ENCODE measurements at regions not wholly inside any gene's neighbourhood (a gene's known extent, or its start where the extent isn't known, plus 50 kb on each side); places are given as distances from the start of the nearest gene placed in this dataset.

DNA sequence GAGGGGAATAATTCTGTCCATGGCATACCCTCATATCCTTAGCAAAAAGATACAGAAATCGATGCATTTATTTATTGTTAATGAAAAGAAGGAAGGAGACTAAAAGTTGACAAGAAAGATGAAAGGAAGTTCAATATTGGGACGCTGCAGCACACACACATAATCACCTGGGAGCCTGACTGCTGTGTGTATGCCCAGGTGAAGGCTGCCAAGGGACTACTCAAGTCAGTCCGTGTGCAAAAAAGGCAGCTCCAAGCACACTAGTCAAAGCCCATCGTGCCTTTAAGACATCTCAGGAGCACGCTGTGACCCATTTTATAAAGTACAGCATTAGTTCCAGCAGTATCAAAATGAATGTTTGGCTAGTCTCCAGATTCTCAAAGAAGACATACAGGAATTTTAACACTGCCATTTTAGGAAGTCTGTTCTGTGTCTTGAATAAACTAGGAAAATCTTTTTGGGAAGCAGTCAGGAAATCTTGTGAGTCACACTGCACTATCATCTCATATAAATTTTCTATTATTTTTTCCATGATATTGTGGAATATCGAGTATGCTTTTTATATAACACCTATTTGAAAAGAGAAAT lies 363.9 kb downstream of the GASK1B start:
- DNase-seq, result no peak
- TF ChIP-seq, protein P1, sequence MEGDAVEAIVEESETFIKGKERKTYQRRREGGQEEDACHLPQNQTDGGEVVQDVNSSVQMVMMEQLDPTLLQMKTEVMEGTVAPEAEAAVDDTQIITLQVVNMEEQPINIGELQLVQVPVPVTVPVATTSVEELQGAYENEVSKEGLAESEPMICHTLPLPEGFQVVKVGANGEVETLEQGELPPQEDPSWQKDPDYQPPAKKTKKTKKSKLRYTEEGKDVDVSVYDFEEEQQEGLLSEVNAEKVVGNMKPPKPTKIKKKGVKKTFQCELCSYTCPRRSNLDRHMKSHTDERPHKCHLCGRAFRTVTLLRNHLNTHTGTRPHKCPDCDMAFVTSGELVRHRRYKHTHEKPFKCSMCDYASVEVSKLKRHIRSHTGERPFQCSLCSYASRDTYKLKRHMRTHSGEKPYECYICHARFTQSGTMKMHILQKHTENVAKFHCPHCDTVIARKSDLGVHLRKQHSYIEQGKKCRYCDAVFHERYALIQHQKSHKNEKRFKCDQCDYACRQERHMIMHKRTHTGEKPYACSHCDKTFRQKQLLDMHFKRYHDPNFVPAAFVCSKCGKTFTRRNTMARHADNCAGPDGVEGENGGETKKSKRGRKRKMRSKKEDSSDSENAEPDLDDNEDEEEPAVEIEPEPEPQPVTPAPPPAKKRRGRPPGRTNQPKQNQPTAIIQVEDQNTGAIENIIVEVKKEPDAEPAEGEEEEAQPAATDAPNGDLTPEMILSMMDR (IDR thresholded peaks at IDR 0.05), result no peak
- H3K9me3 ChIP-seq, result no peaks in the 10 kb centered on the region
- intact Hi-C loops (cut with DNase I), result no loop called here
- H3K4me3 ChIP-seq, result no peak overlapping the region
- H3K27me3 ChIP-seq, result no peaks in the 10 kb centered on the region
- no peaks in the 10 kb centered on the region for H3K36me3 ChIP-seq
- ATAC-seq, result no peak
- H3K27ac ChIP-seq, result no peak overlapping the region
- H3K4me1 ChIP-seq, result no peaks in the 10 kb centered on the region

DNA sequence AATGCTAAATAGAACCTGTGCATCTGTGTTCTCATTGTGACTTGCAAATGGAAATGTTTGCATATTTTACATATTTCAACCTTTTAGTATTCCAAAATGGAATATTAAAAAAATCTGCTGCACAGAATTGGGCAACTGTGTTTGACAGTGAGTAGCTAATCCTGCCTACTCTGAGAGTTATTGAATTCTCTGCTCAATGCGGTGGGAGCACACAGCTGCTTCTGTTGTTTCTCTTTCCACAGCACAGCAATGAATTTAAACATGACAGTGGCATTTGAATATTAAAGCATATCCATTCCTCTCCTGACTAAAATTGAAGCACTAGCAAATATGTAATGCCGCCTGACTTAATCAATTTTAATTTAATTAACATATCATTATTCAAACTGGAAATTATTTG lies 366.6 kb downstream of the GASK1B start:
- no peaks in the 10 kb centered on the region for H3K36me3 ChIP-seq
- H3K27me3 ChIP-seq, result no peaks in the 10 kb centered on the region
- H3K4me1 ChIP-seq, result no peaks in the 10 kb centered on the region
- DNase-seq (no peak), ATAC-seq (no peak)
- H3K9me3 ChIP-seq, result no peaks in the 10 kb centered on the region
- no peak overlapping the region for H3K4me3 ChIP-seq
- H3K27ac ChIP-seq, result no peak overlapping the region
- intact Hi-C loops (cut with DNase I), result no loop called here
- TF ChIP-seq, protein P1 (IDR thresholded peaks at IDR 0.05), result no peak

DNA sequence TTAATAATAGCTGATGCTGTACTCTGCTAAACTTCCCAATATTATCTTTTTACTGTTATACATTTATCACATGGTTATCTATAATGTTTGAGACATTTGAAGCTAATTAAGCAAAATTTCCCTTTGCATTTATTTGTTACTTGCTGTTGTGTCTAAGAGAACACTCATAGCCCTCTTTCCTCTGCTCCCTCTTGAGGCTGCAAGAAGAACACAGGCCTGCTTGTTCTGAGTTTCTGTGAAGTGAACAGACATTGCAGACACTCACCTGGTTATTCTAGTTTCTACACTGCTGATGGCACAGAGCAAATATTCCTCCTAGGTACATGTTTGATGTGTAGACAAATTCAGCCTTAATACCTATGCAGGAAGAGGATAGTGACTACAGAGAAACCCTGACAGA lies 367.8 kb downstream of the GASK1B start:
- H3K27me3 ChIP-seq, result no peaks in the 10 kb centered on the region
- ATAC-seq, result peak; percentile 62
- no peak overlapping the region for H3K4me3 ChIP-seq
- no peaks in the 10 kb centered on the region for H3K4me1 ChIP-seq
- intact Hi-C loops (cut with DNase I), result no loop called here
- H3K27ac ChIP-seq, result no peak overlapping the region
- no peaks in the 10 kb centered on the region for H3K9me3 ChIP-seq
- no peaks in the 10 kb centered on the region for H3K36me3 ChIP-seq
- TF ChIP-seq, protein P1 (IDR thresholded peaks at IDR 0.05), result peak in 1 of 2 donors; percentile 12
- DNase-seq, result no peak

DNA sequence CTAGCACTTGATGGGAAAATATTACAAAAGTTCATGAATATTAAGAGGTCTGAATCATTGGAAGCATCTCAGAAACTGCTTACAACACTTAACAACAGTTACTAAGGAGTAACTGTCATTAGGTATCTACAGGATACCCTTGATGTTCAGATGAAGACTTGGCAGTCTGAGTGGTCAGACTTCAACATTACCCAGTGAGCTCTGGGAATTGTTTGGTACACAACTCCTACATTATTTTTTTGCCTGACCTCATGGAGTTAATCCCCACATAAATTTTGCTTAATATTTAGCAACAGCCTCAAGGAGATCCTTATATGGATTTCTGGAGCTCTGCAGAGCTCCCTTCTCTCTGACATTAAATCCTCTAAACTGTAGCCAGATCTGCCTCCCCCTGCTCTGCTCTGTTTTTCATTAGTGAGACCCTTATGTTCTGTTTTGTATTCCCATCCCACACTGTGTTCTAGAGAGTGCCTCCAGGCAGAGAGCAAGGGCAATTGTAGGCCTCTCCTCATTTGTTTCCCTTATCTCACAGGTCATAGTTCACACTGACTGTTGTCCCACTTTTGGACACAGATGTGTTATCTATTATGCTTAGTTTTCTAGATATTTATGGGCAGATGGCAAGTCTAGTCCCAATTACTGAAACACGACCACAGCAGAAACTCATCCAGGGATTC lies 368.8 kb downstream of the GASK1B start:
- Histone ChIP-seq H3K27me3 (no peaks in the 10 kb centered on the region), H3K9me3 (no peaks in the 10 kb centered on the region), H3K27ac (no peak overlapping the region), H3K36me3 (no peaks in the 10 kb centered on the region), H3K4me1 (no peaks in the 10 kb centered on the region), H3K4me3 (no peak overlapping the region)
- no peak for DNase-seq
- TF ChIP-seq, protein P1 (IDR thresholded peaks at IDR 0.05), result no peak
- ATAC-seq, result peak; percentile 22
- intact Hi-C loops (cut with DNase I), result no loop called here

DNA sequence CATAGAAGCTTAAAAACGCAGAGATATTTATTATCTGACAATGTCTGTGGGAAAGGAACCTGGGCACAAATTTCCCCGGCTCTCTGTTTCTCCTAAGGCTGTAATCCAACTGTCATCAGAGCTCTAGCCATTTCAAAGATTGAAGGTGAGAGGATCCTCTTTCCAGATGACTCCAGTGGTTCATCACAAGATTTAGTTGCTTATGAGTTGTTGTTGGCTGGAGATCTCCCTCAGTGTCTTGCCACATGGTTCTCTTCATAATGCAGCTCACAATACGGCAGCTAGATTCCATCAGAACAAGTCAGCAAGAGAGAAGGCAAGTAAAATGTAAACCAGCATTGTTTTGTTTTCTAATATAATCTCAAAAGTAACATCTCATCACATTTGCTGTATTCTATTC lies 369.4 kb downstream of the GASK1B start:
- no peaks in the 10 kb centered on the region for H3K27me3 ChIP-seq
- no peaks in the 10 kb centered on the region for H3K36me3 ChIP-seq
- no peak for ATAC-seq
- no peak overlapping the region for H3K27ac ChIP-seq
- intact Hi-C loops (cut with DNase I), result no loop called here
- no peaks in the 10 kb centered on the region for H3K9me3 ChIP-seq
- TF ChIP-seq, protein P1 (IDR thresholded peaks at IDR 0.05), result no peak
- no peak for DNase-seq
- H3K4me1 ChIP-seq, result no peaks in the 10 kb centered on the region
- no peak overlapping the region for H3K4me3 ChIP-seq
